GM12873 (cell line): ENCODE measurements at regions not wholly inside any gene's neighbourhood (a gene's known extent, or its start where the extent isn't known, plus 50 kb on each side); places are given as distances from the start of the nearest gene placed in this dataset.

ENCODE experiments used
- TF ChIP-seq, protein P1 (sequence below): IDR thresholded peaks from 2 replicates; pipeline ENCODE4 v1.5.1; 2012; ENCODE audit warnings: low read depth, mild to moderate bottlenecking, moderate library complexity, low read length, control low read depth; ENCODE audit not compliant: insufficient read depth; ENCODE audit errors: missing control alignments

DNA sequence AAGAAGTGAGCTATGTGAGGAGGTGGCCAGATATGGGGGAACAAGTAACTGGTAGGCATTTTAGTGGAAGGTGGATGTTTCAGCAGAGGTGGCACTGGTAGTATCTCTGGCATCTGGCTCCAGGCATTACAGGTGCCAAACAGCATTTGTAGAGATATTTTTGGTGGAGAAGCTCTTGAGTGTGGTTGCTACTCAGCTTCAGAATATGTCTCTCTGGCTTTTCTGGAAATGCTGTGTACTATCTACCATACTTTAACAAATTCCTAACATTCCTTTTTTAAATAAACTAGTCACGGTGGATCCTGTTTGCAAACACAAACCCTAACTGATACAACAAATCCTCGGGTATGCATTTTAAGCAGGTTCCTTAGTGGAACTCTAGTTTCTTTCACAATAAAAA is 128.0 kb downstream of the BARX2 start:
- TF ChIP-seq, protein P1, sequence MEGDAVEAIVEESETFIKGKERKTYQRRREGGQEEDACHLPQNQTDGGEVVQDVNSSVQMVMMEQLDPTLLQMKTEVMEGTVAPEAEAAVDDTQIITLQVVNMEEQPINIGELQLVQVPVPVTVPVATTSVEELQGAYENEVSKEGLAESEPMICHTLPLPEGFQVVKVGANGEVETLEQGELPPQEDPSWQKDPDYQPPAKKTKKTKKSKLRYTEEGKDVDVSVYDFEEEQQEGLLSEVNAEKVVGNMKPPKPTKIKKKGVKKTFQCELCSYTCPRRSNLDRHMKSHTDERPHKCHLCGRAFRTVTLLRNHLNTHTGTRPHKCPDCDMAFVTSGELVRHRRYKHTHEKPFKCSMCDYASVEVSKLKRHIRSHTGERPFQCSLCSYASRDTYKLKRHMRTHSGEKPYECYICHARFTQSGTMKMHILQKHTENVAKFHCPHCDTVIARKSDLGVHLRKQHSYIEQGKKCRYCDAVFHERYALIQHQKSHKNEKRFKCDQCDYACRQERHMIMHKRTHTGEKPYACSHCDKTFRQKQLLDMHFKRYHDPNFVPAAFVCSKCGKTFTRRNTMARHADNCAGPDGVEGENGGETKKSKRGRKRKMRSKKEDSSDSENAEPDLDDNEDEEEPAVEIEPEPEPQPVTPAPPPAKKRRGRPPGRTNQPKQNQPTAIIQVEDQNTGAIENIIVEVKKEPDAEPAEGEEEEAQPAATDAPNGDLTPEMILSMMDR = no peak

DNA sequence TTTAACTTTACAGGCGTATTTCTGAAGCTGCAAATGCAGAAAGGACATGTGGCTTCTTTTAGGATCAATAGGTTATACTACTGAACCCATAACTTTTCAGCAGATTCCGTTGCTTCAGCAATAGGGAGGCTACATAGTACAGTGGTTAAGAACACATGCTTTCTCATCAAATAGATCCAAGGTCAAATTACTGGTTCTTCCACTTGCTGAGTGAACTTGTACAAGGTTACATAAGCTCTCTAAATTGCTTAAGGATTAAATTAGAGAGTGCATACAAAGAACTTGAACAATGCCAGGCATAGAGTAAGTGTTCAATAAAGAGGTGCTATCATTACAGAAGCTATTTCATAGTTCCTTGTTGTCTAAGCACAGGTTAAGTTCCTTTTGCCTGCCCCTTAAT is 129.6 kb downstream of the BARX2 start:
- TF ChIP-seq, protein P1 = no peak

DNA sequence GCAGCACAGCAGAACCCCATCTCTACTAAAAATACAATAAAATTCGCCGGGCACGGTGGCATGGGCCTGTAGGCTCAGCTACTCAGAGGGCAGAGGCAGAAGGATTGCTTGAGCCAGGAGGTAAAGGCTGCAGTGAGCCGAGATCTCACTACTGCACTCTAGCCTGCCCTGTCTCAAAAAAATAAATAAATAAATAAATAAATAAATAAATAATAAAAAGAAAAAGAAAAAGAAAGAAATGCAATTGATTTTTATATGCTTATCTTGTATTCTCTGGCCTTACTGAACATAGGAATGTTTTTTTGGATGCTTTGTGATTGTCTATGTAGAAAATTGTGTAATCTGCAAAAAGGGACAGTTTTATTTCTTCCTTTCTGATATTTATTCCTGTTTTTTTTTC is 132.5 kb downstream of the BARX2 start:
- TF ChIP-seq, protein P1 = no peak

DNA sequence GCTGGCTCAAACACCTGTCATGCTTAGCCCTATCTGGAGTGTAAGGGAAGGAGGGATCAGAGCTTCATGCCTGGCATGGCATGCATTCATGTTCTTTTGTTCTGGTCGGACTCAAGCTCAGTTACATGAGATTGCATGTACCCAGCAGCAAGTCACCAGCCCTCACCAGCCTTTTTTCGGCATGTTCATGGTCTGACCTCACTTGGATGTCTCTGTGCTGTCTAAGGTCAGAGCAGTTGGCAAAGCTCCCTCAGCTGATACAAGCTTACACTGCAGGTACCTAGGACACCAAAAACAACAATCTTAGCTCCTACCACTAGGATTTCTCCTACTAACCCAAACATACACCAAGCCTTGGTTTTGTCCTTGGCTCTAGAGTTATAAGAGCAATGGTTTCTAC is 152.6 kb downstream of the BARX2 start:
- TF ChIP-seq, protein P1 = no peak

DNA sequence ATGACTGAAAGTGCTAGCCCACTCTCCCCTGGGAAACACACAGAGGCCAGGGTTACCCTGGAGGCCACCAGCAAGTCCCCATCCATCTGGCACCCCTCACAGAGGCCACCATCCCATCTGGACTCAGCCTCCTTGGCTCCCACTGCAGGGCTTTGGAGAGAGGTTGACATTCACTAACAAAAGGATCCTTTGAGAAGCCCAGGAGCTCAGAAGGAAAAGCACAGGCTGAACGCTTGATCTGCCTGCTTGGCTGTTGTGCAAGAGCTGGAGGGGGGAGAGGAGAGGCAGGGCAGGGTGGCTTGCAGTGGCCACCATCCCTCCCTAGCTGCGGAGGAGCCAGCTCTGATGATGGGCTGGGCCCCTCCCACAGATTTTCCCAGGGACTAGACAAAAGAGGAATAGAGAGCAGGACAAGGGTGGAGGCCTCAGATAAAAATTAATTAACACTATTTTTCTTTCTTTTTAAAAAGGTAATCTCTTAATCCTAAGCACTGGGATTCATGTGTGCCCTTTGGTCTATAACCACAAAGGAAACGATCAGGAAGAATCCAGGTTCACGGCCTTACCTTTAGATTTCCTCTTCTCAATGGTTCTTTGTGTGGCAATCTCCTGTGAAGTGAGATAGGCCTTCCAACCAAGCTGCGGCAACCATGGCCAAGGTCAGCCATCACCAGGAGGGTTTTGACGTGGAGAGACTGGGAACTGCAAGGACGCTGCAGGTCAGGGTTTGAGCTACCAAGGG is 154.7 kb downstream of the BARX2 start:
- TF ChIP-seq, protein P1 = no peak

DNA sequence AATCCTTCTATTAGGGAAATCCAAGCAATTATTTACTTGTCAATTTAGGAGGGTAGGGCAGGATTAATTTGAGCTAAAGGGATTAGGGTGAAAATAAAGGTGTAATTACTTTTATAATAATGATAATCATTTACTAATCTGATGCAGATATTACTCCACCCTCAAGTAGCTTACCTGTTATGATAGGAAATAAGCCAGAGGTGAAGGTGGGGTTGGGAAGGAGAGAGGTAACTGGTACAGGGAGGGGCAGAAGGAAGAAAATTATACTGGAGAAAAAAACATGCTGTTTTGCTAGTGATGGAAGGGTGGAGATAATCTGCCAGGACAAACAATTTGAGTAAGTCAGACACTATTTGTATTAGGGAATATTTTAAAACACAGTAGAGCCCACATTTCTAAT is 157.7 kb downstream of the BARX2 start:
- TF ChIP-seq, protein P1 = no peak

DNA sequence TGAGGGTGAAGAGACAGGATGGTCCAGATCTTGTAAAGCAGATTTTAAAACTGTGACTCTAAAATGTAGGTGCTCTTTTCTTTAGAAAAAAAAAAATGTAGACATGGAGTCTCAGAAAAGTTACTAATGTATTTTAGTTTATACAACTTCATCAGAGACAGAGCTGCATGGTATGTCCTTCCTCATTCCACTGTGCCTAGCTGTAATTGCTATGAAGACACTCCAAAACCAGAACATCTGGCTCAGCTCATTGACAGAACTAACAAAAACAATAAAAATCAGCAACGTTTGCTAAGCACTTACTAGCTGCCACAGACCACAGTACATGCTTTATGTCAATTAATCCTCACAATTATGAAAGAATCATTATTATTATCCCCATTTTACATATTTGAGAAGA is 160.7 kb downstream of the BARX2 start:
- TF ChIP-seq, protein P1 = no peak

DNA sequence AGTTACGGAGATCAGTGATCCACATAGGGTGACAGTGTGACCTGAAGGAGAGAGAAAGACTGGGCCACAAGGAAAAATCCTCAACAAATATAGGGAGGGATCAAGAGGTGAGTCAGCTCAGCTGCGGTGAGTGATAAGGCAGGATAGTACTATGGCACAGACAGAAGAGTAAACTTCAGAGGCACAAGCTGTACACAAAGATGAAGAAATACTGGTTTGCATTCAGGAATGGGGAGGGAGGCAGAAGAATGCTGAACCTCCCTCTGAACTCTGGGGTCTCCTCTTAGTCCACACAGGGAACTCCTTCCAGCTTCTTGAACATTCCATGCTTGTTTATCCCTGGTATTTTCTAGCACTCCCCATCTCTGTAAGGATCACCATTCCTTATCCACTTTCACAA is 162.7 kb downstream of the BARX2 start:
- TF ChIP-seq, protein P1 = no peak
